Psoas muscle (tissue), 7 donors: ENCODE measurements at regions not wholly inside any gene's neighbourhood (a gene's known extent, or its start where the extent isn't known, plus 50 kb on each side); places are given as distances from the start of the nearest gene placed in this dataset.
A peak's percentile ranks its signal among the peaks of the same experiment; 100 is the strongest.

Source experiments
- ATAC-seq, 4 donors: fragments of 200-7000 bp; cut with Tn5 transposase; one replicate each; pipeline ENCODE4 v1.9.1; 2020; ENCODE audit warnings: moderate library complexity in 3 of 4, mild to moderate bottlenecking in 2 of 4
- DNase-seq, 2 donors: peaks; one replicate each; pipeline ENCODE4 v3.0.0-alpha.2; 2020
- H3K27ac ChIP-seq: fragments of 200-600 bp; one replicate; pipeline ENCODE4 v1.8.0; 2022
- H3K27me3 ChIP-seq, 3 donors: fragments of 200-600 bp in 1 of 3; one replicate each; pipeline versions ENCODE4 v1.6.1 to v1.8.0; 2013 to 2022; ENCODE audit warnings: low read length in 2 of 3, mild to moderate bottlenecking in 2 of 3, moderate library complexity in 1 of 3; ENCODE audit not compliant: insufficient read depth in 3 of 3
- H3K36me3 ChIP-seq, 2 donors: fragments of 200-600 bp in 1 of 2; one replicate each; pipeline versions ENCODE4 v1.6.1 to v1.8.0; 2013 to 2022; ENCODE audit warnings: low read depth in 1 of 2, mild to moderate bottlenecking in 1 of 2, moderate library complexity in 1 of 2; ENCODE audit not compliant: insufficient read depth in 1 of 2
- H3K4me1 ChIP-seq: fragments of 200-600 bp; one replicate; pipeline ENCODE4 v1.8.0; 2022
- H3K4me3 ChIP-seq: fragments of 200-600 bp; one replicate; pipeline ENCODE4 v1.8.0; 2022; ENCODE audit warnings: mild to moderate bottlenecking
- H3K9me3 ChIP-seq: fragments of 200-600 bp; one replicate; pipeline ENCODE4 v1.8.0; 2022
- WGBS, 3 donors: extraction: QIAGEN DNeasy Blood & Tissue Kit; methylation state at CpG; one replicate each; pipeline versions ENCODE4 v1.1.6 to v1.1.7; 2013; 5-methylcytosine and 5-hydroxymethylcytosine counted together
- intact Hi-C, 2 donors: fragments of 100-400 bp; cut with DNase I; formaldehyde crosslinking; loops; one replicate each; pipeline versions ENCODE4 v1.11.0 to v1.14.2; 2022
- TF ChIP-seq, protein P1 (sequence below): fragments of 200-600 bp; IDR thresholded peaks from one replicate; pipeline ENCODE4 v1.8.0; 2022; ENCODE audit warnings: antibody characterized with exemption
- donor health status: healthy with polysubstance abuse.
- donor health status: DM: no; HTN: no; CAD: no; lungs with moderate emphysema.
- donor health status: Bipolar disorder and iron deficiency.
- donor health status: healthy.
- donor health status: DM: yes; HTN: yes; CAD: no.
- donor health status: DM: no; HTN: no; CAD: no.
- donor health status: DM: yes; HTN: yes; CAD: no.

DNA sequence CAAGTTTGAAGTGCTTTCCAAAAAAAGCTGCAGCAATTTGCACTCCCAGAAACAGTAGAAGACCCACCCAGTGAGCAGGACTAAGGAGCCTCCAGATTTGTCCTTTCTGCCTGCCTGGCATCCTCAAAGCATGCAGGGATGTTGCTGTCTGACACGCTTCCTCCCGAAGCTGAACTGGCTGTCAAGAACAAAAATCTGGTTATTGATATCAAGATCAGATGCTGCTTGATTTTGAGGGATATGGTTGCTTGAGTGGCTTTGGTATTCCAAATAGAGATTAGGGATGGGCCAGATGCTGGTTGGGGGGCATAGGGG lies 143.3 kb downstream of the MRPS6 start:
- Histone ChIP-seq H3K27ac (no peak overlapping the region), H3K36me3 (no peaks in the 10 kb centered on the region), H3K27me3 (no peaks in the 10 kb centered on the region), H3K4me1 (peaks cover 11% of the 10 kb centered on the region), H3K4me3 (no peak overlapping the region), H3K9me3 (peaks cover 9% of the 10 kb centered on the region)
- 14 to 28% (median 14%) methylated on average over 2 of the region's 2 CpGs for WGBS, 3 donors
- TF ChIP-seq, protein P1, sequence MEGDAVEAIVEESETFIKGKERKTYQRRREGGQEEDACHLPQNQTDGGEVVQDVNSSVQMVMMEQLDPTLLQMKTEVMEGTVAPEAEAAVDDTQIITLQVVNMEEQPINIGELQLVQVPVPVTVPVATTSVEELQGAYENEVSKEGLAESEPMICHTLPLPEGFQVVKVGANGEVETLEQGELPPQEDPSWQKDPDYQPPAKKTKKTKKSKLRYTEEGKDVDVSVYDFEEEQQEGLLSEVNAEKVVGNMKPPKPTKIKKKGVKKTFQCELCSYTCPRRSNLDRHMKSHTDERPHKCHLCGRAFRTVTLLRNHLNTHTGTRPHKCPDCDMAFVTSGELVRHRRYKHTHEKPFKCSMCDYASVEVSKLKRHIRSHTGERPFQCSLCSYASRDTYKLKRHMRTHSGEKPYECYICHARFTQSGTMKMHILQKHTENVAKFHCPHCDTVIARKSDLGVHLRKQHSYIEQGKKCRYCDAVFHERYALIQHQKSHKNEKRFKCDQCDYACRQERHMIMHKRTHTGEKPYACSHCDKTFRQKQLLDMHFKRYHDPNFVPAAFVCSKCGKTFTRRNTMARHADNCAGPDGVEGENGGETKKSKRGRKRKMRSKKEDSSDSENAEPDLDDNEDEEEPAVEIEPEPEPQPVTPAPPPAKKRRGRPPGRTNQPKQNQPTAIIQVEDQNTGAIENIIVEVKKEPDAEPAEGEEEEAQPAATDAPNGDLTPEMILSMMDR = no peak
- ATAC-seq (no peak), DNase-seq (no peak)
- intact Hi-C loops = no loop called here

DNA sequence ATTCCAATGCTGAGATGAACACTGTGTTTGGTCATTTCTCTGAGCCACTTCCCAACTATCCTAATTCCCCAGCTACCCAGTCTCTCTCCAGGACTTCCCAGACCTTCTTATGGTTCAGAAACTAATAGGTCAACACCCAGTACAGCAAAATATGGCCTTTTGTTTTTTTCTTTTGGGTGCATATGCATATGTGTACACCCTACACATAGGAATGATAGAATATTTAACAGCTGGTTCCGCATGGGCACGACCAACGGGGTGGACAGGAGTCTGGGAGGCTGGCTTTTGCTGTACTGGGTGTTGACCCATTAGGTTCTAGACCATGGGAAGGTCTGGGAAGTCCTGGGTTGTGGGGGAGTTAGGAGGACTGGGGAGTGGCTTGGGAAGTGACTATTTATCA lies 143.9 kb downstream of the MRPS6 start:
- Histone ChIP-seq H3K27me3 (no peaks in the 10 kb centered on the region), H3K4me3 (no peak overlapping the region), H3K9me3 (peaks cover 9% of the 10 kb centered on the region), H3K27ac (no peak overlapping the region), H3K36me3 (no peaks in the 10 kb centered on the region), H3K4me1 (peaks cover 16% of the 10 kb centered on the region)
- DNase-seq (no peak), ATAC-seq (no peak)
- intact Hi-C loops = no loop called here
- WGBS, 3 donors = 91 to 95% (median 93%) methylated on average over 3 of the region's 3 CpGs
- TF ChIP-seq, protein P1 = no peak

DNA sequence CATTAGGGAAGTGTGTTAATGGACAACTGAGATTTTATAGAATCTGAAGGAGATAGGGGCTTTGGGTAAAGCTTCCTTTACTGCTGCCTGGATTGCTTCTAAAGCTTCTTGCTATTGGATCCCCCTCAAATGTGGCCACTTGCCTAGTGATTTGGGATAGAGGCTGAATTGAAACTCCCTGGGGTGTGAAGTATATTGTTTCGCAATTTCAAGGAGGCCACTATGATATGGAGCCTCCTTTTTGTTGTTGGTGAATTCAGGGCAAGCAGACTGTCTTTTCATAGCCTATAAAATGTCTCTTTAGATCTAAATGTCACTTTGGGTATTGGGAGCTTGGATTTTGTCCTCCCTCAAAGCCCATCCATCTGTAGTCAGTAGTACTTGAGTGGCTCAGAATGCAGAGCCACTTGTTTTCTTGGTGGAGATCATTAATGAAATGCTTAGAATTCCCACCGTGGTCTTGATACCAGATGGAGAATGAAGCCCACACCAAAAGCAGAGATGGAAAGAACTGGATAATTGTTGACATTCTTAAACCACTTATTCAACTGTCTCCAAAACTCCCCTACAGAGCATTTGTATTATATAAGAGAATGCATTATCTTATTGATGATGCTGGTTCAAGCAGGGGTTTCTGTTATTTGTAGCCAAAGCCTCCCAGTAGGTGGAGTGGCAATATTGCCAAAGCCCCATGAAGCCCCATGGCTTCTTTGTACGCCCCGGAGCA lies 144.3 kb upstream of the KCNE2 start:
- 84 to 91% (median 86%) methylated on average over 4 of the region's 4 CpGs for WGBS, 3 donors
- Histone ChIP-seq H3K4me1 (peaks cover 16% of the 10 kb centered on the region), H3K36me3 (no peaks in the 10 kb centered on the region), H3K9me3 (peaks cover 2% of the 10 kb centered on the region), H3K4me3 (no peak overlapping the region), H3K27ac (no peak overlapping the region), H3K27me3 (no peaks in the 10 kb centered on the region)
- no peak for DNase-seq
- TF ChIP-seq, protein P1 = no peak
- no peak for ATAC-seq
- intact Hi-C loops = no loop called here

DNA sequence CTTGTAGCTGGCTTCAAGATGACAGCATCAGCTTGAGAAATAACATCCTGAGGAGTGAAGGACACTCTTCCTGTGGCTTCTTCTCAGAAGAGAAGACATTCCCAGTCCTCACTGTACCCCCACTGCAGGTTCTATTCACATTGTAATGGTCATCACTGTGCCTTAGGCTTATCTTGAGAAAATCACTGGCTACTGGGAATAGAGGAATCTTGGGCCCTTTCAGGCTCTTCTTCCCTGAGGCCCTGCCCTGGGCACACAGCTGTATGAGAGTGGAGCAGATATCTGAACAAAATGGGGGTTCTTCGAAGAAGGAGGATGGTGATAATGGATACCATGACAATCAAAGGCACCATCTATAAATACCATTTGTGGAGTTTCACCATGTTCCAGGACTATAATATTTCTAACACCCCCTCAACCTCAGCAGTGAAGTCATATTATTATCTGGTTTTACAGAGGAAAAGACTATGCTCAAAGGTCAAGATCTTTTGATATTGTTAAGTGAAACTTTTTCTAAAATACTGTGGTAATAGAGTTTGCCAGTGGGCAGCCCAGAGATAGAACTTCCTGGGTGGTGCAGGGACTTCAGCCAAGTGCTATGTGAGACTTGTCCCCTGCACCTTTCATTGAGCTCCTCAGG lies 143.1 kb upstream of the KCNE2 start:
- ATAC-seq (peak in 2 of 4 donors; percentile 10 to 20), DNase-seq (no peak)
- intact Hi-C loops = no loop called here
- H3K27ac ChIP-seq = no peak overlapping the region
- TF ChIP-seq, protein P1 = no peak
- no peaks in the 10 kb centered on the region for H3K9me3 ChIP-seq
- H3K4me1 ChIP-seq = peaks cover 16% of the 10 kb centered on the region
- 45 to 93% (median 64%) methylated on average over 1 of the region's 1 CpG for WGBS, 3 donors
- no peaks in the 10 kb centered on the region for H3K36me3 ChIP-seq
- H3K27me3 ChIP-seq = no peaks in the 10 kb centered on the region
- H3K4me3 ChIP-seq = no peak overlapping the region
